Lung (tissue), 11 donors: ENCODE measurements at regions not wholly inside any gene's neighbourhood (a gene's known extent, or its start where the extent isn't known, plus 50 kb on each side); places are given as distances from the start of the nearest gene placed in this dataset.

Experiments used
- ATAC-seq: fragments of 200-7000 bp; cut with Tn5 transposase; one replicate; pipeline ENCODE4 v1.9.1; 2020; ENCODE audit warnings: moderate number of reproducible peaks; ENCODE audit not compliant: insufficient read depth, low FRiP score
- DNase-seq, 3 donors: peaks; one replicate each; pipeline ENCODE4 v3.0.0-alpha.2; 2013 to 2017
- H3K27ac ChIP-seq, 2 donors: one replicate each; pipeline ENCODE4 v1.5.1; 2013; ENCODE audit warnings: mild to moderate bottlenecking in 2 of 2, moderate library complexity in 2 of 2, control low read depth in 1 of 2, inconsistent platforms in 1 of 2, low read depth in 1 of 2, low read length in 1 of 2
- H3K27me3 ChIP-seq, 3 donors: one replicate each; pipeline ENCODE4 v1.5.1; 2013; ENCODE audit warnings: low read length in 2 of 3; ENCODE audit not compliant: control insufficient read depth in 3 of 3, insufficient read depth in 3 of 3
- H3K36me3 ChIP-seq, 4 donors: one replicate each; pipeline ENCODE4 v1.5.1; 2013; ENCODE audit warnings: low read length in 4 of 4, mild to moderate bottlenecking in 1 of 4, moderate library complexity in 1 of 4; ENCODE audit not compliant: control insufficient read depth in 4 of 4, insufficient read depth in 4 of 4
- H3K4me1 ChIP-seq, 5 donors: one replicate each; pipeline ENCODE4 v1.5.1; 2013; ENCODE audit warnings: low read length in 5 of 5, mild to moderate bottlenecking in 2 of 5, moderate library complexity in 1 of 5; ENCODE audit not compliant: control insufficient read depth in 5 of 5, insufficient read depth in 5 of 5
- H3K4me3 ChIP-seq: one replicate; pipeline ENCODE4 v1.5.1; 2013; ENCODE audit warnings: mild to moderate bottlenecking, control low read depth, moderate library complexity
- H3K9ac ChIP-seq, 2 donors: one replicate each; pipeline ENCODE4 v1.5.1; 2013; ENCODE audit warnings: low read length in 2 of 2, control low read depth in 1 of 2; ENCODE audit not compliant: insufficient read depth in 1 of 2
- H3K9me3 ChIP-seq, 4 donors: one replicate each; pipeline ENCODE4 v1.5.1; 2013; ENCODE audit warnings: low read length in 3 of 4, mild to moderate bottlenecking in 1 of 4, moderate library complexity in 1 of 4; ENCODE audit not compliant: control insufficient read depth in 4 of 4, insufficient read depth in 3 of 4
- CTCF ChIP-seq: IDR thresholded peaks from 2 replicates; pipeline ENCODE4 v1.5.1; 2012; ENCODE audit warnings: mild to moderate bottlenecking; ENCODE audit errors: control extremely low read depth, extremely low read depth
- WGBS, 2 donors: extraction: QIAGEN DNeasy Blood & Tissue Kit; methylation state at CpG; one replicate each; pipeline ENCODE4 v1.1.7; 2013; 5-methylcytosine and 5-hydroxymethylcytosine counted together
- donor health status: control.
- donor health status: control.
- donor health status: Bipolar disorder and iron deficiency.
- donor health status: healthy.
- donor health status: DM: yes; HTN: yes; CAD: no.

GRCh38 chr11:115905341-115906000, 401.3 kb upstream of the CADM1 start:
- no peak overlapping the region for H3K4me3 ChIP-seq
- no peak for TF ChIP-seq CTCF
- no peaks in the 10 kb centered on the region for H3K27me3 ChIP-seq
- DNase-seq (no peak), ATAC-seq (no peak)
- H3K36me3 ChIP-seq: no peaks in the 10 kb centered on the region
- no peak overlapping the region for H3K9ac ChIP-seq
- H3K9me3 ChIP-seq: no peaks in the 10 kb centered on the region
- no peak overlapping the region for H3K27ac ChIP-seq
- 61 to 63% methylated on average over 3 of the region's 3 CpGs for WGBS, 2 donors
- peaks cover 0 to 6% (median 0%) of the 10 kb centered on the region in 5 donors for H3K4me1 ChIP-seq

- peaks cover 0 to 5% (median 0%) of the 10 kb centered on the region in 5 donors for H3K4me1 ChIP-seq
- no peak for ATAC-seq
These were observed 399.0 kb upstream of the CADM1 start for GRCh38 chr11:115903179-115903578.

GRCh38 chr11:115901069-115901468, 396.9 kb upstream of the CADM1 start:
- DNase-seq (no peak), ATAC-seq (no peak)
- TF ChIP-seq CTCF: no peak
- no peak overlapping the region for H3K4me3 ChIP-seq
- no peak overlapping the region for H3K27ac ChIP-seq
- H3K9ac ChIP-seq: no peak overlapping the region
- no peaks in the 10 kb centered on the region for H3K4me1 ChIP-seq
- H3K36me3 ChIP-seq: no peaks in the 10 kb centered on the region
- no peaks in the 10 kb centered on the region for H3K27me3 ChIP-seq
- H3K9me3 ChIP-seq: no peaks in the 10 kb centered on the region

More at GRCh38 chr11:115903179-115903578, 399.0 kb upstream of the CADM1 start:
- Histone ChIP-seq H3K4me3 (no peak overlapping the region), H3K9ac (no peak overlapping the region), H3K9me3 (no peaks in the 10 kb centered on the region), H3K27ac (no peak overlapping the region), H3K36me3 (no peaks in the 10 kb centered on the region), H3K27me3 (no peaks in the 10 kb centered on the region)
- no peak for DNase-seq
- 87 to 92% methylated on average over 4 of the region's 4 CpGs for WGBS, 2 donors
- no peak for TF ChIP-seq CTCF

- Histone ChIP-seq H3K27ac (no peak overlapping the region), H3K27me3 (no peaks in the 10 kb centered on the region), H3K36me3 (no peaks in the 10 kb centered on the region), H3K9ac (no peak overlapping the region), H3K9me3 (no peaks in the 10 kb centered on the region), H3K4me1 (no peaks in the 10 kb centered on the region), H3K4me3 (no peak overlapping the region)
- WGBS, 2 donors: 91 to 95% methylated on average over 10 of the region's 10 CpGs
- no peak for TF ChIP-seq CTCF
- DNase-seq: no peak
- ATAC-seq: no peak
These were observed 395.9 kb upstream of the CADM1 start for GRCh38 chr11:115900111-115900510.
